ENCODE measurements at regions not wholly inside any gene's neighbourhood (a gene's known extent, or its start where the extent isn't known, plus 50 kb on each side); places are given as distances from the start of the nearest gene placed in this dataset.
"Not testable (repeated sequence)": the region's sequence is repeated elsewhere in the genome, so short reads cannot be mapped to it uniquely, and the experiment has no call there.

GRCh38 chr16:16521239-16522002, 142.5 kb downstream of the NPIPA7 start:
- intact Hi-C loops (cut with DNase I); H3K27ac ChIP-seq: not testable (repeated sequence)
- WGBS: 29% methylated on average over 1 of the region's 12 CpGs

GRCh38 chr16:16526998-16527397, 148.1 kb downstream of the NPIPA7 start:
- H3K27me3 ChIP-seq (replicated peaks; ENCODE audit: insufficient read depth); DNase-seq (ENCODE audit: low spot score); H3K9me3 ChIP-seq; H3K4me1 ChIP-seq (replicated peaks); H3K36me3 ChIP-seq; H3K27ac ChIP-seq; intact Hi-C loops (cut with DNase I); H3K4me3 ChIP-seq: not testable (repeated sequence)
- WGBS: no CpG with 5 or more reads among the region's 13 CpGs

More at GRCh38 chr16:16521239-16522002, 142.5 kb downstream of the NPIPA7 start:
- DNase-seq (ENCODE audit: low spot score); H3K27me3 ChIP-seq (replicated peaks; ENCODE audit: insufficient read depth); H3K4me1 ChIP-seq (replicated peaks); H3K36me3 ChIP-seq; H3K9me3 ChIP-seq; H3K4me3 ChIP-seq: not testable (repeated sequence)

- H3K27ac ChIP-seq; H3K36me3 ChIP-seq; DNase-seq (ENCODE audit: low spot score); H3K27me3 ChIP-seq (replicated peaks; ENCODE audit: insufficient read depth); H3K4me1 ChIP-seq (replicated peaks); intact Hi-C loops (cut with DNase I); H3K9me3 ChIP-seq; H3K4me3 ChIP-seq: not testable (repeated sequence)
- 57% methylated on average over 1 of the region's 5 CpGs for WGBS
Measured at GRCh38 chr16:16530744-16531143, 151.8 kb downstream of the NPIPA7 start.

- DNase-seq (ENCODE audit: low spot score); H3K36me3 ChIP-seq; intact Hi-C loops (cut with DNase I); H3K4me3 ChIP-seq; H3K27me3 ChIP-seq (replicated peaks; ENCODE audit: insufficient read depth); H3K27ac ChIP-seq; H3K4me1 ChIP-seq (replicated peaks); H3K9me3 ChIP-seq: not testable (repeated sequence)
- 67% methylated on average over 3 of the region's 4 CpGs for WGBS
Measured at GRCh38 chr16:16535565-16535964, 156.6 kb downstream of the NPIPA7 start.

- H3K27me3 ChIP-seq (replicated peaks; ENCODE audit: insufficient read depth); H3K36me3 ChIP-seq; intact Hi-C loops (cut with DNase I); H3K4me3 ChIP-seq; H3K4me1 ChIP-seq (replicated peaks); H3K9me3 ChIP-seq; H3K27ac ChIP-seq; DNase-seq (ENCODE audit: low spot score): not testable (repeated sequence)
- 71% methylated on average over 3 of the region's 3 CpGs for WGBS
Measured at GRCh38 chr16:16536151-16536550, 157.2 kb downstream of the NPIPA7 start.

GRCh38 chr16:16549710-16550109, 170.8 kb downstream of the NPIPA7 start:
- 47% methylated on average over 3 of the region's 3 CpGs for WGBS
- H3K27ac ChIP-seq; H3K9me3 ChIP-seq; H3K27me3 ChIP-seq (replicated peaks; ENCODE audit: insufficient read depth); DNase-seq (ENCODE audit: low spot score); H3K4me3 ChIP-seq; intact Hi-C loops (cut with DNase I); H3K4me1 ChIP-seq (replicated peaks); H3K36me3 ChIP-seq: not testable (repeated sequence)

- WGBS: 58% methylated on average over 2 of the region's 2 CpGs
- intact Hi-C loops (cut with DNase I): not testable (repeated sequence)
Measured at GRCh38 chr16:16550824-16551223, 171.9 kb downstream of the NPIPA7 start.

GRCh38 chr16:16552819-16553340, 173.9 kb downstream of the NPIPA7 start:
- DNase-seq (ENCODE audit: low spot score); intact Hi-C loops (cut with DNase I): not testable (repeated sequence)

More at GRCh38 chr16:16550824-16551223, 171.9 kb downstream of the NPIPA7 start:
- not testable (repeated sequence) for H3K27ac ChIP-seq; H3K4me3 ChIP-seq; DNase-seq (ENCODE audit: low spot score); H3K9me3 ChIP-seq; H3K36me3 ChIP-seq; H3K4me1 ChIP-seq (replicated peaks); H3K27me3 ChIP-seq (replicated peaks; ENCODE audit: insufficient read depth)

GRCh38 chr16:16559179-16559740, 180.3 kb downstream of the NPIPA7 start:
- 39% methylated on average over 6 of the region's 9 CpGs for WGBS
- H3K36me3 ChIP-seq; H3K27me3 ChIP-seq (replicated peaks; ENCODE audit: insufficient read depth); H3K27ac ChIP-seq; DNase-seq (ENCODE audit: low spot score); H3K4me1 ChIP-seq (replicated peaks); H3K4me3 ChIP-seq; H3K9me3 ChIP-seq; intact Hi-C loops (cut with DNase I): not testable (repeated sequence)

More at GRCh38 chr16:16552819-16553340, 173.9 kb downstream of the NPIPA7 start:
- not testable (repeated sequence) for H3K36me3 ChIP-seq; H3K9me3 ChIP-seq; H3K4me3 ChIP-seq; H3K27ac ChIP-seq; H3K27me3 ChIP-seq (replicated peaks; ENCODE audit: insufficient read depth); H3K4me1 ChIP-seq (replicated peaks)
- WGBS: 92% methylated on average over 1 of the region's 1 CpG

- H3K27ac ChIP-seq; H3K9me3 ChIP-seq; intact Hi-C loops (cut with DNase I); H3K4me1 ChIP-seq (replicated peaks); H3K36me3 ChIP-seq; H3K27me3 ChIP-seq (replicated peaks; ENCODE audit: insufficient read depth); H3K4me3 ChIP-seq; DNase-seq (ENCODE audit: low spot score): not testable (repeated sequence)
- 69% methylated on average over 5 of the region's 5 CpGs for WGBS
Measured at GRCh38 chr16:16561532-16561931, 182.6 kb downstream of the NPIPA7 start.

- WGBS: 71% methylated on average over 1 of the region's 5 CpGs
- DNase-seq (ENCODE audit: low spot score); H3K4me1 ChIP-seq (replicated peaks); H3K27me3 ChIP-seq (replicated peaks; ENCODE audit: insufficient read depth); H3K9me3 ChIP-seq; H3K27ac ChIP-seq; H3K4me3 ChIP-seq; H3K36me3 ChIP-seq; intact Hi-C loops (cut with DNase I): not testable (repeated sequence)
Measured at GRCh38 chr16:16563962-16564361, 185.0 kb downstream of the NPIPA7 start.

GRCh38 chr16:16565326-16565725, 186.4 kb downstream of the NPIPA7 start:
- no CpG with 5 or more reads among the region's 7 CpGs for WGBS
- H3K36me3 ChIP-seq; H3K4me1 ChIP-seq (replicated peaks); H3K27me3 ChIP-seq (replicated peaks; ENCODE audit: insufficient read depth); intact Hi-C loops (cut with DNase I); H3K9me3 ChIP-seq; H3K27ac ChIP-seq; DNase-seq (ENCODE audit: low spot score); H3K4me3 ChIP-seq: not testable (repeated sequence)

Measured in prostate gland (tissue), 2 donors.